Activated naive CD8-positive, alpha-beta T cell treated with anti-CD3 and anti-CD28 coated beads for 36 hours (primary cell): ENCODE measurements at regions not wholly inside any gene's neighbourhood (a gene's known extent, or its start where the extent isn't known, plus 50 kb on each side); places are given as distances from the start of the nearest gene placed in this dataset.
A peak's percentile ranks its signal among the peaks of the same experiment; 100 is the strongest.
"Not testable (repeated sequence)": the region's sequence is repeated elsewhere in the genome, so short reads cannot be mapped to it uniquely, and the experiment has no call there.

ENCODE experiments used
- DNase-seq: peaks from one replicate; pipeline ENCODE4 v3.0.0; 2021
- H3K27ac Mint-ChIP-seq: one replicate; pipeline ENCODE4 v1.8.0; 2022; ENCODE audit warnings: mild to moderate bottlenecking, moderate library complexity, mixed read lengths
- H3K27me3 Mint-ChIP-seq: one replicate; pipeline ENCODE4 v1.8.0; 2022; ENCODE audit warnings: mild to moderate bottlenecking, mixed read lengths
- H3K36me3 Mint-ChIP-seq: one replicate; pipeline ENCODE4 v1.8.0; 2021; ENCODE audit warnings: mild to moderate bottlenecking, mixed read lengths
- H3K4me1 Mint-ChIP-seq: one replicate; pipeline ENCODE4 v1.8.0; 2021; ENCODE audit warnings: mixed read lengths
- H3K4me3 Mint-ChIP-seq: one replicate; pipeline ENCODE4 v1.8.0; 2022; ENCODE audit warnings: mild to moderate bottlenecking, moderate library complexity, mixed read lengths
- H3K9me3 Mint-ChIP-seq: one replicate; pipeline ENCODE4 v1.8.0; 2022; ENCODE audit warnings: mixed read lengths

GRCh38 chr1:219050086-219050821, 123.4 kb upstream of the LYPLAL1 start:
- no peak overlapping the region for H3K27ac Mint-ChIP-seq
- no peak overlapping the region for H3K4me3 Mint-ChIP-seq
- H3K27me3 Mint-ChIP-seq, result peaks cover 4% of the 10 kb centered on the region
- H3K4me1 Mint-ChIP-seq, result no peaks in the 10 kb centered on the region
- H3K9me3 Mint-ChIP-seq, result no peaks in the 10 kb centered on the region
- H3K36me3 Mint-ChIP-seq, result peaks cover 2% of the 10 kb centered on the region
- no peak for DNase-seq

GRCh38 chr1:219050822-219051125, 122.9 kb upstream of the LYPLAL1 start:
- H3K36me3 Mint-ChIP-seq, result peaks cover 2% of the 10 kb centered on the region
- DNase-seq, result no peak
- no peaks in the 10 kb centered on the region for H3K4me1 Mint-ChIP-seq
- H3K9me3 Mint-ChIP-seq, result no peaks in the 10 kb centered on the region
- H3K27ac Mint-ChIP-seq, result no peak overlapping the region
- peaks cover 4% of the 10 kb centered on the region for H3K27me3 Mint-ChIP-seq
- no peak overlapping the region for H3K4me3 Mint-ChIP-seq

GRCh38 chr1:219051547-219051946, 122.1 kb upstream of the LYPLAL1 start:
- no peak overlapping the region for H3K27ac Mint-ChIP-seq
- DNase-seq, result no peak
- H3K36me3 Mint-ChIP-seq, result no peaks in the 10 kb centered on the region
- H3K4me3 Mint-ChIP-seq, result no peak overlapping the region
- peaks cover 4% of the 10 kb centered on the region for H3K27me3 Mint-ChIP-seq
- H3K4me1 Mint-ChIP-seq, result no peaks in the 10 kb centered on the region
- no peaks in the 10 kb centered on the region for H3K9me3 Mint-ChIP-seq

GRCh38 chr1:219058891-219059820, 114.5 kb upstream of the LYPLAL1 start:
- Mint-ChIP-seq H3K27me3 (peaks cover 4% of the 10 kb centered on the region), H3K27ac (peak overlapping the region; percentile 76), H3K4me1 (peaks cover 11% of the 10 kb centered on the region), H3K4me3 (no peak overlapping the region), H3K9me3 (peaks cover 9% of the 10 kb centered on the region), H3K36me3 (no peaks in the 10 kb centered on the region)
- DNase-seq, result no peak

GRCh38 chr1:219060798-219061197, 112.9 kb upstream of the LYPLAL1 start:
- no peak for DNase-seq
- no peaks in the 10 kb centered on the region for H3K36me3 Mint-ChIP-seq
- no peak overlapping the region for H3K4me3 Mint-ChIP-seq
- H3K27me3 Mint-ChIP-seq, result peaks cover 4% of the 10 kb centered on the region
- H3K4me1 Mint-ChIP-seq, result peaks cover 12% of the 10 kb centered on the region
- H3K27ac Mint-ChIP-seq, result no peak overlapping the region
- peaks cover 9% of the 10 kb centered on the region for H3K9me3 Mint-ChIP-seq

- no peak for DNase-seq
- Mint-ChIP-seq H3K4me3 (no peak overlapping the region), H3K4me1 (peaks cover 20% of the 10 kb centered on the region), H3K27ac (no peak overlapping the region), H3K36me3 (no peaks in the 10 kb centered on the region), H3K9me3 (peaks cover 6% of the 10 kb centered on the region), H3K27me3 (peaks cover 4% of the 10 kb centered on the region)
Observed at GRCh38 chr1:219062161-219062560, 111.5 kb upstream of the LYPLAL1 start.

- H3K27ac Mint-ChIP-seq, result no peak overlapping the region
- peaks cover 3% of the 10 kb centered on the region for H3K9me3 Mint-ChIP-seq
- H3K4me3 Mint-ChIP-seq, result no peak overlapping the region
- peaks cover 9% of the 10 kb centered on the region for H3K4me1 Mint-ChIP-seq
- no peaks in the 10 kb centered on the region for H3K36me3 Mint-ChIP-seq
- no peaks in the 10 kb centered on the region for H3K27me3 Mint-ChIP-seq
- no peak for DNase-seq
Observed at GRCh38 chr1:219066098-219066497, 107.6 kb upstream of the LYPLAL1 start.

- no peak for DNase-seq
- H3K4me3 Mint-ChIP-seq, result no peak overlapping the region
- H3K36me3 Mint-ChIP-seq, result no peaks in the 10 kb centered on the region
- H3K27ac Mint-ChIP-seq, result no peak overlapping the region
- H3K9me3 Mint-ChIP-seq, result peaks cover 3% of the 10 kb centered on the region
- no peaks in the 10 kb centered on the region for H3K27me3 Mint-ChIP-seq
- H3K4me1 Mint-ChIP-seq, result peaks cover 9% of the 10 kb centered on the region
Observed at GRCh38 chr1:219066631-219067349, 106.9 kb upstream of the LYPLAL1 start.

- no peak for DNase-seq
- no peaks in the 10 kb centered on the region for H3K36me3 Mint-ChIP-seq
- peaks cover 5% of the 10 kb centered on the region for H3K9me3 Mint-ChIP-seq
- H3K4me3 Mint-ChIP-seq, result no peak overlapping the region
- H3K27me3 Mint-ChIP-seq, result no peaks in the 10 kb centered on the region
- peaks cover 9% of the 10 kb centered on the region for H3K4me1 Mint-ChIP-seq
- H3K27ac Mint-ChIP-seq, result no peak overlapping the region
Observed at GRCh38 chr1:219067350-219067712, 106.3 kb upstream of the LYPLAL1 start.

GRCh38 chr1:219070395-219070794, 103.3 kb upstream of the LYPLAL1 start:
- not testable (repeated sequence) for H3K9me3 Mint-ChIP-seq, H3K27me3 Mint-ChIP-seq, H3K27ac Mint-ChIP-seq, DNase-seq, H3K36me3 Mint-ChIP-seq, H3K4me1 Mint-ChIP-seq, H3K4me3 Mint-ChIP-seq

GRCh38 chr1:219071209-219071608, 102.5 kb upstream of the LYPLAL1 start:
- DNase-seq, result no peak
- Mint-ChIP-seq H3K36me3 (no peaks in the 10 kb centered on the region), H3K27me3 (no peaks in the 10 kb centered on the region), H3K4me1 (peaks cover 4% of the 10 kb centered on the region), H3K4me3 (no peak overlapping the region), H3K27ac (no peak overlapping the region), H3K9me3 (peaks cover 9% of the 10 kb centered on the region)

GRCh38 chr1:219072329-219072728, 101.3 kb upstream of the LYPLAL1 start:
- no peaks in the 10 kb centered on the region for H3K27me3 Mint-ChIP-seq
- no peaks in the 10 kb centered on the region for H3K4me1 Mint-ChIP-seq
- H3K27ac Mint-ChIP-seq, result no peak overlapping the region
- H3K9me3 Mint-ChIP-seq, result peaks cover 9% of the 10 kb centered on the region
- H3K36me3 Mint-ChIP-seq, result no peaks in the 10 kb centered on the region
- H3K4me3 Mint-ChIP-seq, result no peak overlapping the region
- no peak for DNase-seq

GRCh38 chr1:219074084-219074728, 99.5 kb upstream of the LYPLAL1 start:
- H3K9me3 Mint-ChIP-seq, result peaks cover 9% of the 10 kb centered on the region
- H3K4me3 Mint-ChIP-seq, result no peak overlapping the region
- no peak overlapping the region for H3K27ac Mint-ChIP-seq
- H3K4me1 Mint-ChIP-seq, result no peaks in the 10 kb centered on the region
- no peaks in the 10 kb centered on the region for H3K27me3 Mint-ChIP-seq
- no peaks in the 10 kb centered on the region for H3K36me3 Mint-ChIP-seq
- no peak for DNase-seq

- no peaks in the 10 kb centered on the region for H3K36me3 Mint-ChIP-seq
- H3K4me1 Mint-ChIP-seq, result no peaks in the 10 kb centered on the region
- H3K27me3 Mint-ChIP-seq, result no peaks in the 10 kb centered on the region
- no peak overlapping the region for H3K27ac Mint-ChIP-seq
- H3K9me3 Mint-ChIP-seq, result peaks cover 9% of the 10 kb centered on the region
- no peak overlapping the region for H3K4me3 Mint-ChIP-seq
- no peak for DNase-seq
Observed at GRCh38 chr1:219075121-219075879, 98.4 kb upstream of the LYPLAL1 start.
